ENCODE measurements at regions not wholly inside any gene's neighbourhood (a gene's known extent, or its start where the extent isn't known, plus 50 kb on each side); places are given as distances from the start of the nearest gene placed in this dataset.
A peak's percentile ranks its signal among the peaks of the same experiment; 100 is the strongest.
"Not testable (repeated sequence)": the region's sequence is repeated elsewhere in the genome, so short reads cannot be mapped to it uniquely, and the experiment has no call there.

GRCh38 chr2:126239320-126239955 is 416.5 kb upstream of the GYPC start:
- no peak for DNase-seq

- no peak for DNase-seq
These were observed 415.0 kb upstream of the GYPC start for GRCh38 chr2:126241001-126241400.

GRCh38 chr2:126241411-126241810 is 414.5 kb upstream of the GYPC start:
- no peak for DNase-seq

- DNase-seq: peak; percentile 33
These were observed 411.0 kb upstream of the GYPC start for GRCh38 chr2:126244937-126245336.

GRCh38 chr2:126253669-126254068 is 402.3 kb upstream of the GYPC start:
- no peak for DNase-seq

- DNase-seq: no peak
These were observed 391.3 kb upstream of the GYPC start for GRCh38 chr2:126264625-126265024.

- DNase-seq: no peak
These were observed 386.0 kb upstream of the GYPC start for GRCh38 chr2:126269911-126270310.

- no peak for DNase-seq
These were observed 385.4 kb upstream of the GYPC start for GRCh38 chr2:126270587-126270986.

- DNase-seq: no peak
These were observed 383.6 kb upstream of the GYPC start for GRCh38 chr2:126272401-126272800.

GRCh38 chr2:126275098-126275497 is 380.9 kb upstream of the GYPC start:
- no peak for DNase-seq

GRCh38 chr2:126276268-126276667 is 379.7 kb upstream of the GYPC start:
- not testable (repeated sequence) for DNase-seq

- no peak for DNase-seq
These were observed 367.6 kb upstream of the GYPC start for GRCh38 chr2:126288362-126288761.

- DNase-seq: not testable (repeated sequence)
These were observed 362.0 kb upstream of the GYPC start for GRCh38 chr2:126293962-126294361.

GRCh38 chr2:126299469-126299976 is 356.4 kb upstream of the GYPC start:
- no peak for DNase-seq

GRCh38 chr2:126300348-126300747 is 355.6 kb upstream of the GYPC start:
- no peak for DNase-seq

- DNase-seq: no peak
These were observed 353.9 kb upstream of the GYPC start for GRCh38 chr2:126302043-126302442.

- no peak for DNase-seq
These were observed 352.8 kb upstream of the GYPC start for GRCh38 chr2:126303113-126303512.

- DNase-seq: no peak
These were observed 351.8 kb upstream of the GYPC start for GRCh38 chr2:126304154-126304553.

- DNase-seq: no peak
These were observed 349.4 kb upstream of the GYPC start for GRCh38 chr2:126306539-126306938.

GRCh38 chr2:126307740-126308139 is 348.2 kb upstream of the GYPC start:
- no peak for DNase-seq

GRCh38 chr2:126309185-126309584 is 346.8 kb upstream of the GYPC start:
- no peak for DNase-seq

GRCh38 chr2:126312579-126312978 is 343.4 kb upstream of the GYPC start:
- DNase-seq: no peak

- DNase-seq: no peak
These were observed 340.1 kb upstream of the GYPC start for GRCh38 chr2:126315828-126316227.

GRCh38 chr2:126317790-126318431 is 338.0 kb upstream of the GYPC start:
- no peak for DNase-seq
